KOPT-K1 (cell line): ENCODE measurements at regions not wholly inside any gene's neighbourhood (a gene's known extent, or its start where the extent isn't known, plus 50 kb on each side); places are given as distances from the start of the nearest gene placed in this dataset.

ENCODE experiments used
- H3K27ac ChIP-seq: fragments of 200-600 bp; sonication (generic); 2 replicates; pipeline ENCODE4 v1.5.1; 2016; ENCODE audit warnings: antibody characterized with exemption, mild to moderate bottlenecking, low read depth, low read length; ENCODE audit not compliant: poor library complexity, severe bottlenecking
- H3K36me3 ChIP-seq: fragments of 200-600 bp; sonication (generic); 2 replicates; pipeline ENCODE4 v1.5.1; 2017; ENCODE audit warnings: antibody characterized with exemption, mild to moderate bottlenecking, low read length, moderate library complexity; ENCODE audit not compliant: insufficient read depth
- H3K9me3 ChIP-seq: fragments of 200-600 bp; sonication (generic); 2 replicates; pipeline ENCODE4 v1.5.1; 2017; ENCODE audit warnings: antibody characterized with exemption, low read length, mild to moderate bottlenecking; ENCODE audit not compliant: insufficient read depth, poor library complexity, severe bottlenecking

DNA sequence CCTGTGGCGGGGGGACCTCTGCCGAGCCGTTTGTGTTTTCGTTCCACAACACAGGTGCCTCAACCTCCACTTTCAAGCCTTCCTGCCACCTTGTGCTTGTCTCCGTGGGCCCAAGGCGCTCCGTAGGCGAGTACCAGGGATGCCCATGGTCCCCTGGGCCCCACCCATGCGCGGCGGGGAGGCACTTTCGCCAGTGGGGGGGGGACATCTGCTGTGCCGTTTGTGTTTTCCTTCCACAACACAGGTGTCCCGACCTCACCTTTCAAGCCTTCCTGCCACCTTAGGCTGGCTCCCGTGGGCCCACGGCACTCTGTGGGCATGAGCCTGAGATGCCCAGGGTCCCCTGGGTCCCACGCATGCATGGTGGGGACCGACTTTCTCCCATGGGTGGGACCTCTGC, 335.9 kb downstream of the ALG10 start:
- peaks cover 80% of the 10 kb centered on the region for H3K9me3 ChIP-seq
- no peak overlapping the region for H3K27ac ChIP-seq
- no peaks in the 10 kb centered on the region for H3K36me3 ChIP-seq

DNA sequence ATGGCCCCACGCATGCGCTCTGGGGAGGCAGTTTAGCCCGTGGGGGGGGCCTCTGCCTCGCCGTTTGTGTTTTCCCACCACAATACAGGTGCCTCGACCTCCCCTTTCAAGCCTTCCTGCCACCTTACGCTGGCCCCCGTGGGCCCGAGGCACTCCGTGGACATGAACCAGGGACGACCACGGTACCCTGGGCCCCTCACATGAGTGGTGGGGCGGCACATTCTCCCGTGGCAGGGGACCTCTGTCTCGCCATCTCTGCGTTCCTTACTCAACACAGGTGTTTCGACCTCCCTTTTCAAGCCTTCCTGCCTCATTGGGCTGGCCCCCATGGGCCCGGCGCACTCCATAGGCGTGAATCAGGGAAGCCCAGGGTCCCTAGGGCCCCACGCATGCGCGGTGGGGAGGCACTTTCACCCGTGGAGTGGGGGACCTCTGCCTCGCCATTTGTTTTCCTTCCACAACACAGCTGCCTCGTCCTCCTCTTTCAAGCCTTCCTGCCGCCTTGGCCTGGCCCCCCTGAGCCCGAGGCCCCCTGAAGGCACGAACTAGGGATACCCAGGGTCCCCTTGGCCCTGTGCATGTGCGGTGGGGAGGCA, 339.5 kb downstream of the ALG10 start:
- Histone ChIP-seq H3K27ac (no peak overlapping the region), H3K9me3 (peaks cover 81% of the 10 kb centered on the region), H3K36me3 (no peaks in the 10 kb centered on the region)

DNA sequence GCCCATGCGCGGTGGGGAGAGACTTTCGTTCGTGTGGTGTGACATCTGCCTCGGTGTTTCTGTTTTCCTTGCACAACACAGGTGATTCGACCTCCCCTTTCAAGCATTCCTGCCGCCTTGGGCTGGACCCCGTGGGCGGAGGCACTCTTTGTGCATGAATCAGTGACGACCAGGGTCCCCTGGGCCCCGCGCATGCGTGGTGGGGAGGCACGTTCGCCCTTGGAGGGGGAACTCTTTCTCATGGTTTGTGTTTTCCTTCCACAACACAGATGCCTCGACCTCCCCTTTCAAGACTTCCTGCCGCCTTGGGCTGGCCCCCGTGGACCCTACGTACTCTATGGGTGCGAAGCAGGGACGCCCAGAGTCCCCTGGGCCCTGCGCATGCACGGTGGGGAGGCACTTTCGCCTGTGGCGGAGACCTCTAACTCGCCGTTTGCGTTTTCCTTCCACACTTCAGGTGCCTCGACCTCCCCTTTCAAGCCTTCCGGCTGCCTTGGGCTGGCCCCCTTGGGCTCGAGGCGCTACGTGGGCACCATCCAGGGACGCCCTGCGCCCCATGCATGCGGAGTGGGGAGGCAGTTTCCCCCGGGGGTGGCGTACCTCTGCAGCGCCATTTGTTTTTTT, 340.9 kb downstream of the ALG10 start:
- Histone ChIP-seq H3K27ac (no peak overlapping the region), H3K9me3 (peaks cover 83% of the 10 kb centered on the region), H3K36me3 (no peaks in the 10 kb centered on the region)

DNA sequence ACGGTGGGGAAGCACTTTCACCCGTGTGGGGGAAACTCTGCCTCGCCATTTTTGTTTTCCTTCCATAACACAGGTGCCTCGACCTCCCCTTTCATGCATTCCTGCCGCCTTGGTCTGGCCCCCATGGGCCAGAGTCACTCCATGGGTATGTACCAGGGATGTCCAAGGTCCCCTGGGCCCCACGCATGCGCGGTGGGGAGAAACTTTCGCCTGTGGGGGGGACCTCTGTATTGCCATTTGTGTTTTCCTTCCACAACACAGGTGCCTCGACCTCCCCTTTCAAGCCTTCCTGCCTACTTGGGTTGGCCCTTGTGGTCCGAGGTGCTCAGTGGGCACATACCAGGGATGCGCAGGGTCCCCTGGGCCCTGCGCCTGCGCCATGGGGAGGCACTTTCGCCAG, 345.8 kb downstream of the ALG10 start:
- Histone ChIP-seq H3K9me3 (peaks cover 95% of the 10 kb centered on the region), H3K36me3 (no peaks in the 10 kb centered on the region), H3K27ac (no peak overlapping the region)

DNA sequence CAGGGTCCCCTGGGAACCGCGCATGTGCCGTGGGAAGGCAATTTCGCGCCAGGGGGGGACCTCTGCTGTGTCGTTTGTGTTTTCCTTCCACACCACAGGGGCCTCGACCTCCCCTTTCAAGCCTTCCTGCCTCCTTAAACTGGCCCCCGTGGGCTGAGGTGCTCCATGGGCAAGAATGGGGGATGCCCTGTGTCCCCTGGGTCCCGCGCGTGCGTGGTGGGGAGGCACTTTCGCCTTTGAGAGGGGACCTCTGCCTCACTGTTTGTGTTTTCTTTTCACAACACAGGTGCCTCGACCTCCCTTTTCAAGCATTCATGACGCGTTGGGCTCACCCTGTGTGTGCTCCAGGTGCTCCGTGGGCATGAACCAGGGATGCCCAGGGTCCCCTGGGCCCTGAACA, 348.8 kb downstream of the ALG10 start:
- Histone ChIP-seq H3K36me3 (no peaks in the 10 kb centered on the region), H3K27ac (no peak overlapping the region), H3K9me3 (peaks cover 90% of the 10 kb centered on the region)

DNA sequence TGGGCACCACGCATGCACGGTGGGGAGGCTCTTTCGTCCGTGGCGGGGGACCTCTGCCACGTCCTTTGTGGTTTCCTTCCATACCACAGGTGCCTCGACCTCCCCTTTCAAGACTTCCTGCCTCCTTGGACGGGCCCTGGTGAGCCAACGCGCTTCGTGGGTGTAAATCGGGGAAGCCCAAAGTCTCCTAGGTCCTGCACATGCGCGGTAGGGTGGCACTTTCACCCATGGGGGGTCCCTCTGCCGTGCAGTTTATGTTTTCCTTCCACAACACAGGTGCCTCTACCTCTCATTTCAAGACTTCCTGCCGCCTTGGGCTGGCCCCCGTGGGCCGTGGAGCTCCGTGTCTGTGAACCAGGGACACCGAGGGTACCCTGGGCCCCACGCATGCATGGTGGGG, 349.7 kb downstream of the ALG10 start:
- Histone ChIP-seq H3K27ac (no peak overlapping the region), H3K9me3 (peaks cover 90% of the 10 kb centered on the region), H3K36me3 (no peaks in the 10 kb centered on the region)

DNA sequence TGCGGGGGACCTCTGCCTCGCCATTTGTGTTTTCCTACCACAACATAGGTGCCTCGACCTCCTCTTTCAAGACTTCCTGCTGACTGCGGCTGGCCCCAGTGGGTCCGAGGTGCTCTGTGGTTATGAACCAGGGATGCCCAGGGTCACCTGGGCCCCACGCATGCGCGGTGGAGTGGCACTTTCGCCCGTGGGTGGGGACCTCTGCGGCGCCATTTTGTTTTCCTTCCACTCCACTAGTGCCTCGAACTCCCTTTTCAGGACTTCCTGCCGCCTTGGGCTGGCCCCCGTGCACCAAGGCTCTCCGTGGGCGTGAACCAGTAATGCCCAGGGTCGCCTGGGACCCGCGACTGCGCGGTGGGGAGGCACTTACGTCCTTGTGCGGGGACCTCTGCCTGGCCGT, 351.6 kb downstream of the ALG10 start:
- no peak overlapping the region for H3K27ac ChIP-seq
- H3K36me3 ChIP-seq = no peaks in the 10 kb centered on the region
- H3K9me3 ChIP-seq = peaks cover 81% of the 10 kb centered on the region

DNA sequence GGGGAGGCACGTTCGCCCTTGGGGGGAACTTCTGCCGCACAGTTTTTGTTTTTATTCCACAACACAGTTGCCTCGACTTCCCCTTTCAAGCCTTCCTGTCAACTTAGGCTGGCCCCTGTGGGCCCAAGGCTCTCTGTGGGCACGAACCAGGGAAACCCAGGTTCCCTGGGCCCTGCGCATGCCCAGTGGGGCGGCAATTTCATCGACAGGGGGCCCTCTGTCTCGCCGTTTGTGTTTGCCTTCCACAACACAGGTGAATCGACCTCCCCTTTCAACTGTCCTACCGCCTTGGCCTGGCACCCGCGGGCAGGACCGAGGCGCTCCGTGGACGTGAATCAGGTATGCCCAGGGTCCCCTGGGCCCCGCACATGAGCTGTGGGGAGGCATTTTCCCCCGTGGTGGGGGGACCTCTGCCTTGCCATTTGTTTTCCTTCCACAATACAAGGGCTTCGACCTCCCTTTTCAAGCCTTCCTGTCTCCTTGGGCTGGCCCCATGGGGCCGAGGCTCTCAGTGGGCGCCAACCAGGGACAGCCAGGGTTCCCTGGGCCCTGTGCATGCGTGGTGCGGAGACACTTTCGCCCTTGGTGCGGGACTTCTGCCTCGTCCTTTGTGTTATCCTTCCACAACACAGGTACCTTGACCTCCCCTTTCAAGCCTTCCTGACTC, 354.0 kb downstream of the ALG10 start:
- Histone ChIP-seq H3K27ac (no peak overlapping the region), H3K36me3 (no peaks in the 10 kb centered on the region), H3K9me3 (peaks cover 86% of the 10 kb centered on the region)

DNA sequence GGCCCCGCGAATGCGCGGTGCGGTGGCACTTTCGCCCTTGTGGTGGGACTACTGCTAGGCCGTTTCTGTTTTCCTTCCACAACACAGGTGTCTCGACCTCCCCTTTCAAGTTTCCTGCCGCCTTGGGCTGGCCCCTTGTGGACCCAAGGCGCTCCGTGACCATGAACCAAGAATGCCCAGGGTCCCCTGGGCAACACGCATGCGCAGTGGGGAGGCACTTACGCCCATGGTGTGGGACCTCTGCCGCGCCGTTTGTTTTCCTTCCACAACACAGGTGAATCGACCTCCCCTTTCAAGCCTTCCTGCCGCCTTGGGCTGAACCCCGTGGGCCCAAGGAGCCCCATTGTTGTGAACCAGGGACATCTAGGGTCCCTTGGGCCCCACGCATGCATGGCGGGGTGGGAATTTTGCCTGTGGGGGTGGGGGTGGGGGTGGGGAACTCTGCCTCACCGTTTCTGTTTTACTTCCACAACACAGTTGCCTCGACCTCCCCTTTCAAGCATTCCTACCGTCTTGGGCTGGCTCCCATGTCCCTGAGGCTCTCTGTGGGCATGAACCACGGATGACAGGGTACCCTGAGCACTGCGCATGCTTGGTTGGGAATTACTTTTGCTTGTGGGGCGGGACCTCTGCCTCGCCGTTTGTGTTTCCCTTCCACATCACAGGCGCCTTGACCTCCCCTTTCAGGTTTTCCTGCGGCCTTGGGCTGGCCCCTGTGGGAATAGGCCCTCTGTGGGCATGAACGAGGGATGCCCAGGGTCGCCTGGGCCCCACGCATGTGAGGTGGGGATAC, 355.1 kb downstream of the ALG10 start:
- Histone ChIP-seq H3K27ac (no peak overlapping the region), H3K36me3 (no peaks in the 10 kb centered on the region), H3K9me3 (peaks cover 85% of the 10 kb centered on the region)

DNA sequence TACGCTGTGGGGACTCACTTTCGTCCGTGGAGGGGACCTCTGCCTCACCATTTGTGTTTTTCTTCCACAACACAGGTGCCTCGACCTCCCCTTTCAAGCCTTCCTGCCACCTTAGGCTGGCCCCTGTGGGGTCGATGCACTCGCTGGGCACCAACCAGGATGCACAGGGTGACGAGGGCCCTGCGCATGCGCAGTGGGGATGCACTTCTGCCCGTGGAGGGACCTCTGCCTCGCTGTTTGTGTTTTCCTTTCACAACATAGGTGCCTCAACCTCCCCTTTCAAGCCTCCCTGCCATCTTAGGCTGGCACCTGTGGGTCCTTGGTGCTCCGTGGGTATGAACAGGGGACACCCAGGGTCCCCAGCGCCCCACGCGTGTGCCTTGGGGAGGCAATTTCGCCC, 356.8 kb downstream of the ALG10 start:
- no peak overlapping the region for H3K27ac ChIP-seq
- H3K9me3 ChIP-seq = peaks cover 87% of the 10 kb centered on the region
- no peaks in the 10 kb centered on the region for H3K36me3 ChIP-seq

DNA sequence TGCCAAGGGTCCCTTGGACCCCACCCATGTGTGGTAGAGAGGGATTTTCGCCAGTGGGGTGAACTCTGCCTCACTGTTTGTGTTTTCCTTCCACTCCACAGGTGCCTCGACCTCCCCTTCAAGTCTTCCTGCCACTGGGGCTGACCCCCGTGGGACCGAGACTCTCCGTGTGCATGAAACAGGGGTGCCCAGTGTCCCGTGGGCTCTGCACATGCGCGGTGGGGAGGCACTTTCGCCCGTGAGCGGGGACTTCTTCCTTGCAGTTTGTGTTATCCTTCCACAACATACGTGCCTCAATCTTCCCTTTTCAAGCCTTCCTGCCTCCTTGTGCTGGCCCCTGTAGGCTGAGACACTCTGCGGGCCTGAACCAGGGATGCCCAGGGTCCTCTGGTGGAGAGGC, 362.4 kb downstream of the ALG10 start:
- Histone ChIP-seq H3K9me3 (peaks cover 96% of the 10 kb centered on the region), H3K36me3 (no peaks in the 10 kb centered on the region), H3K27ac (no peak overlapping the region)

DNA sequence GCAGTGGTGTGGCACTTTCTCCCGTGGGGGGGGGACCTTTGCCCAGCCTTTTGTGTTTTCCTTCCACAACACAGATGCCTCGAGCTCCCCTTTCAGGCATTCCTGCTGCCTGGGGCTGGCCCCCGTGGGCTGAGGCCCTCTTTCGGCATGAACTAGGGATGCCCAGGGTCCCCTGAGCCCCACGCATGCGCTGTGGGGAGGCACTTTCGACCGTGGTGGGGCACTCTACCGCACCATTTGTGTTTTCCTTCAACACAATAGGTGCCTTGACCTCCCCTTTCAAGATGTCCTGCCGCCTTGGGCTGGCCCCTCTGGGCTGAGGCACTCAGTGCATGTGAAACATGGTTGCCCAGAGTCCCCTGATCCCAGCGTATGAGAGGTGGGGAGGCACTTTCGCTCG, 363.7 kb downstream of the ALG10 start:
- peaks cover 96% of the 10 kb centered on the region for H3K9me3 ChIP-seq
- no peak overlapping the region for H3K27ac ChIP-seq
- H3K36me3 ChIP-seq = no peaks in the 10 kb centered on the region

DNA sequence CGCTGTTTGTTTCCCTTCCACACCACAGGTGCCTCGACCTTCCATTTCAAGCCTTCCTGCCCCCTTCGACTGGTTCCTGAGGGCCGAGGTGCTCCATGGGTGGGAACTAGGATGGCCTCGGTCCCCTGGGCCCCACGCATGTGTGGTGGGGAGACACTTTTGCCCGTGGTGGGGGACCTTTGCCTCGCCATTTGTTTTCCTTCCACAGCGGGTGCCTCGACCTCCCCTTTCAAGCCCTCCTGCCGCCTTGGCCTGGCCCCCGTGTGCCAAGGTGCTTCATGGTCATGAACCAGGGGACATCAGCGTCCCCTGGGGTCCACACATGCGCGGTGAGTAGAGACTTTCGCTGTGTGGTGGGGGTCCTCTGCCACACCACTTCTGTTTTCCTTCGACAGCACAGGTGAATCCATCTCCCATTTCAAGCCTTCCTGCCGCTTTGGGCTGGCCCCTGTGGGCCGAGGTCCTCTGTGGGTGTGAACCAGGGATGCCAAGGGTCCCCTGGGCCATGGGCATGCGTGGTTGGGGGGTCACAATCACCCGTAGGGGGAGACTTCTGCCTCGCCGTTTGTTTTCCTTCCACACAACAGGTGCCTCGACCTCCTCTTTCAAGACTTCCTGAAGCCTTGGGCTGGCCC, 364.4 kb downstream of the ALG10 start:
- Histone ChIP-seq H3K36me3 (no peaks in the 10 kb centered on the region), H3K27ac (no peak overlapping the region), H3K9me3 (peaks cover 96% of the 10 kb centered on the region)

DNA sequence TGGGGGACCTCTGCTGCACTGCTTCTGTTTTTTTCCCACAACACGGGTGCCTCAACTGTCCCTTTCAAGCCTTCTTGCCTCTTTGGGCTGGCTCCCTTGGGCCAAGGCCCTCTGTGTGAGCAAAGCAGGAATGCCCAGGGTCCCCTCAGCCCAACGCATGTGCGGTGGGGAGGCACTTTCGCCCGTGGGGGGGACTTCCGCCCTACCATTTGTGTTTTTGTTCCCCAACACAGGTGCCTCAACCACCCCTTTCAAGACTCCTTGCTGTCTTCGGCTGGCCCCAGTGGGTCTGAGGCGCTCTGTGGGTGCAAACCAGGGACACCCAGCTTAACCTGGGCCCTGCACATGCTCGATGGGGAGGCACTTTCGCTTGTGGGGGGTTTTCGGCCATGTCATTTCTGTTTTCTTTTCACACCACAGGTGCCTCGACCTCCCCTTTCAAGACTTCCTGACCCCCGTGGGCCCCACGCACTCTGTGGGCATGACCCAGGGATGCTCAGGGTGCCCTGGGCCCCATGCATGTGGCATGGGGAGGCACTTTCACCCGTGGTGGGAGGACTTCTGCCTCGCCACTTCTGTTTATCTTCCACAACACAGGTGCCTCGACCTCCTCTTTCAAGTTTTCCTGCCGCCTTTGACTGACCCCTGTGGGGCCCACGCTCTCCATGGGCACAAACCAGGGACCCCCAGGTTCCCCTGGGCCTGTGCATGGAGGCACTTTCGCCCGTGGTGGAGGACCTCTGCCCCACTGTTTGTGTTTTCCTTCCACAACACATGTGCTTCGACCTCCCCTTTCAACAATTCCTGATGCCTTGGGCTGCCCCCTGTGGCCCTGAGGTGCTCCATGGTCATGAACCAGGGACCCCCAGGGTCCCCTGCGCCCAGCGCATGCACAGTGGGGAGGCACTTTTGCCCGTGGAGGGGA, 365.7 kb downstream of the ALG10 start:
- peaks cover 96% of the 10 kb centered on the region for H3K9me3 ChIP-seq
- no peaks in the 10 kb centered on the region for H3K36me3 ChIP-seq

More for the DNA sequence above, 365.7 kb downstream of the ALG10 start:
- no peak overlapping the region for H3K27ac ChIP-seq
